ENCODE measurements at regions not wholly inside any gene's neighbourhood (a gene's known extent, or its start where the extent isn't known, plus 50 kb on each side); places are given as distances from the start of the nearest gene placed in this dataset.

GRCh38 chr5:56662893-56663292, 152.5 kb upstream of the MAP3K1 start:
- Histone ChIP-seq H3K4me1 (ENCODE audit: control insufficient read depth in 1 of 2, insufficient read depth in 1 of 2, low read depth in 1 of 2, low read length in 1 of 2) (peaks cover 45 to 54% of the 10 kb centered on the region in 2 experiments), H3K27ac (no peak overlapping the region), H3K27me3 (no peaks in the 10 kb centered on the region), H3K4me3 (ENCODE audit: low read depth in 1 of 2, low read length in 1 of 2) (no peak overlapping the region), H3K36me3 (no peaks in the 10 kb centered on the region), H3K9me3 (no peaks in the 10 kb centered on the region)
- TF ChIP-seq CTCF (IDR thresholded peaks at IDR 0.05): no peak

GRCh38 chr5:56659971-56660370, 155.4 kb upstream of the MAP3K1 start:
- Histone ChIP-seq H3K36me3 (no peaks in the 10 kb centered on the region), H3K9me3 (no peaks in the 10 kb centered on the region), H3K27ac (no peak overlapping the region), H3K27me3 (no peaks in the 10 kb centered on the region), H3K4me3 (ENCODE audit: low read depth in 1 of 2, low read length in 1 of 2) (no peak overlapping the region), H3K4me1 (ENCODE audit: control insufficient read depth in 1 of 2, insufficient read depth in 1 of 2, low read depth in 1 of 2, low read length in 1 of 2) (peaks cover 26 to 36% of the 10 kb centered on the region in 2 experiments)
- no peak for TF ChIP-seq CTCF (IDR thresholded peaks at IDR 0.05)

GRCh38 chr5:56658972-56659371, 156.4 kb upstream of the MAP3K1 start:
- Histone ChIP-seq H3K27ac (no peak overlapping the region), H3K4me1 (ENCODE audit: control insufficient read depth in 1 of 2, insufficient read depth in 1 of 2, low read depth in 1 of 2, low read length in 1 of 2) (peaks cover 26 to 36% of the 10 kb centered on the region in 2 experiments), H3K9me3 (no peaks in the 10 kb centered on the region), H3K36me3 (no peaks in the 10 kb centered on the region), H3K27me3 (no peaks in the 10 kb centered on the region), H3K4me3 (ENCODE audit: low read depth in 1 of 2, low read length in 1 of 2) (no peak overlapping the region)
- TF ChIP-seq CTCF (IDR thresholded peaks at IDR 0.05): no peak

GRCh38 chr5:56656846-56657726, 158.3 kb upstream of the MAP3K1 start:
- no peak overlapping the region for H3K4me3 ChIP-seq (ENCODE audit: low read depth in 1 of 2, low read length in 1 of 2)

GRCh38 chr5:56651893-56652292, 163.5 kb upstream of the MAP3K1 start:
- no peaks in the 10 kb centered on the region for H3K36me3 ChIP-seq
- no peak overlapping the region for H3K27ac ChIP-seq
- no peaks in the 10 kb centered on the region for H3K27me3 ChIP-seq
- TF ChIP-seq CTCF (IDR thresholded peaks at IDR 0.05): no peak
- peaks cover 15 to 17% of the 10 kb centered on the region in 2 experiments for H3K4me1 ChIP-seq (ENCODE audit: control insufficient read depth in 1 of 2, insufficient read depth in 1 of 2, low read depth in 1 of 2, low read length in 1 of 2)
- H3K4me3 ChIP-seq (ENCODE audit: low read depth in 1 of 2, low read length in 1 of 2): no peak overlapping the region
- H3K9me3 ChIP-seq: no peaks in the 10 kb centered on the region

More at GRCh38 chr5:56656846-56657726, 158.3 kb upstream of the MAP3K1 start:
- TF ChIP-seq CTCF (IDR thresholded peaks at IDR 0.05): no peak
- no peaks in the 10 kb centered on the region for H3K36me3 ChIP-seq
- H3K27ac ChIP-seq: no peak overlapping the region
- no peaks in the 10 kb centered on the region for H3K27me3 ChIP-seq
- H3K9me3 ChIP-seq: no peaks in the 10 kb centered on the region
- H3K4me1 ChIP-seq (ENCODE audit: control insufficient read depth in 1 of 2, insufficient read depth in 1 of 2, low read depth in 1 of 2, low read length in 1 of 2): peaks cover 26 to 36% of the 10 kb centered on the region in 2 experiments

All from neutrophil (primary cell).